Common myeloid progenitor, CD34-positive (primary cell): ENCODE measurements at regions not wholly inside any gene's neighbourhood (a gene's known extent, or its start where the extent isn't known, plus 50 kb on each side); places are given as distances from the start of the nearest gene placed in this dataset.

ENCODE experiments used
- CTCF ChIA-PET: fragments of 350-600 bp; sonication (Branson Sonifier 250); formaldehyde crosslinking; loops from one replicate; lab custom pipeline; 2021; ENCODE audit warnings: antibody characterized with exemption; lab: Charles Lee
- POLR2A ChIA-PET: fragments of 350-600 bp; sonication (Branson Sonifier 250); formaldehyde crosslinking; loops from one replicate; lab custom pipeline; 2021; ENCODE audit warnings: antibody characterized with exemption; lab: Charles Lee
- DNase-seq, 3 donors: peaks; one replicate each; pipeline versions ENCODE4 v3.0.0 to v3.0.0-alpha.2; 2013
- H3K27ac ChIP-seq, 2 experiments: 1 replicate in 1 of 2; 2 replicates in 1 of 2; pipeline ENCODE4 v1.7.0; 2013; ENCODE audit warnings: inconsistent platforms in 2 of 2, low read length in 2 of 2, mild to moderate bottlenecking in 2 of 2, low read depth in 1 of 2, moderate library complexity in 1 of 2; ENCODE audit not compliant: severe bottlenecking in 2 of 2, insufficient read depth in 1 of 2, poor library complexity in 1 of 2
- H3K27me3 ChIP-seq, 5 experiments: replicated peaks in 2 of 5; 1 replicate in 3 of 5; 2 replicates in 2 of 5; pipeline versions ENCODE4 v1.6.1 to v1.7.0; 2013; ENCODE audit warnings: low read length in 4 of 5, mild to moderate bottlenecking in 2 of 5, moderate library complexity in 2 of 5, inconsistent platforms in 1 of 5; ENCODE audit not compliant: insufficient read depth in 5 of 5, control insufficient read depth in 4 of 5
- H3K36me3 ChIP-seq, 4 experiments: 1 replicate in 2 of 4; 2 replicates in 2 of 4; pipeline versions ENCODE4 v1.6.1 to v1.7.0; 2013; ENCODE audit warnings: low read length in 3 of 4, control low read depth in 1 of 4, mild to moderate bottlenecking in 1 of 4; ENCODE audit not compliant: control insufficient read depth in 4 of 4, insufficient read depth in 4 of 4
- H3K4me1 ChIP-seq, 4 experiments: 1 replicate in 3 of 4; 2 replicates in 1 of 4; pipeline versions ENCODE4 v1.6.1 to v1.7.1; 2013; ENCODE audit warnings: low read length in 3 of 4, mild to moderate bottlenecking in 3 of 4, control low read depth in 1 of 4, inconsistent platforms in 1 of 4, moderate library complexity in 1 of 4; ENCODE audit not compliant: control insufficient read depth in 4 of 4, insufficient read depth in 4 of 4; ENCODE audit errors: control extremely low read depth in 1 of 4
- H3K4me3 ChIP-seq, 7 experiments: 1 replicate in 4 of 7; 2 replicates in 3 of 7; pipeline versions ENCODE4 v1.5.1 to v1.7.0; 2013; ENCODE audit warnings: mild to moderate bottlenecking in 7 of 7, low read length in 6 of 7, moderate library complexity in 6 of 7, inconsistent platforms in 2 of 7, low read depth in 2 of 7, control low read depth in 1 of 7; ENCODE audit not compliant: insufficient read depth in 4 of 7, control insufficient read depth in 1 of 7; ENCODE audit errors: extremely low read depth in 1 of 7
- H3K9me3 ChIP-seq, 5 experiments: 1 replicate in 4 of 5; 2 replicates in 1 of 5; pipeline versions ENCODE4 v1.6.1 to v1.7.1; 2013; ENCODE audit warnings: low read length in 4 of 5, mild to moderate bottlenecking in 2 of 5, inconsistent platforms in 1 of 5, low read depth in 1 of 5, moderate library complexity in 1 of 5; ENCODE audit not compliant: control insufficient read depth in 4 of 5, insufficient read depth in 2 of 5; ENCODE audit errors: control extremely low read depth in 1 of 5
- WGBS: methylation state at CpG from one replicate; pipeline ENCODE4 v1.1.5; 2013; ENCODE audit not compliant: insufficient coverage; 5-methylcytosine and 5-hydroxymethylcytosine counted together

GRCh38 chr4:134753390-134753789 is 551.8 kb upstream of the PABPC4L start:
- H3K9me3 ChIP-seq, result no peaks in the 10 kb centered on the region
- no peaks in the 10 kb centered on the region for H3K4me1 ChIP-seq
- H3K27ac ChIP-seq, result no peak overlapping the region
- no peak overlapping the region for H3K4me3 ChIP-seq
- CTCF ChIA-PET, result no interaction called here
- H3K27me3 ChIP-seq, result no peaks in the 10 kb centered on the region
- POLR2A ChIA-PET, result no interaction called here
- no peaks in the 10 kb centered on the region for H3K36me3 ChIP-seq
- no peak for DNase-seq
- no CpG with 5 or more reads among the region's 1 CpG for WGBS

- WGBS, result no CpG with 5 or more reads among the region's 6 CpGs
- POLR2A ChIA-PET, result no interaction called here
- H3K4me3 ChIP-seq, result no peak overlapping the region
- no peak for DNase-seq
- no peaks in the 10 kb centered on the region for H3K36me3 ChIP-seq
- no peak overlapping the region for H3K27ac ChIP-seq
- H3K27me3 ChIP-seq, result no peaks in the 10 kb centered on the region
- CTCF ChIA-PET, result no interaction called here
- H3K9me3 ChIP-seq, result no peaks in the 10 kb centered on the region
- no peaks in the 10 kb centered on the region for H3K4me1 ChIP-seq
These were observed 545.7 kb upstream of the PABPC4L start for GRCh38 chr4:134747108-134747805.

GRCh38 chr4:134740290-134740689 is 538.7 kb upstream of the PABPC4L start:
- no peaks in the 10 kb centered on the region for H3K27me3 ChIP-seq
- ChIA-PET POLR2A (no interaction called here), CTCF (no interaction called here)
- no peak overlapping the region for H3K4me3 ChIP-seq
- no peaks in the 10 kb centered on the region for H3K9me3 ChIP-seq
- no peaks in the 10 kb centered on the region for H3K4me1 ChIP-seq
- no peak for DNase-seq
- WGBS, result no CpG with 5 or more reads among the region's 1 CpG
- no peak overlapping the region for H3K27ac ChIP-seq
- H3K36me3 ChIP-seq, result no peaks in the 10 kb centered on the region

- CTCF ChIA-PET, result no interaction called here
- no peak overlapping the region for H3K4me3 ChIP-seq
- no peak overlapping the region for H3K27ac ChIP-seq
- H3K36me3 ChIP-seq, result no peaks in the 10 kb centered on the region
- no peaks in the 10 kb centered on the region for H3K9me3 ChIP-seq
- H3K4me1 ChIP-seq, result no peaks in the 10 kb centered on the region
- WGBS, result no CpG with 5 or more reads among the region's 3 CpGs
- H3K27me3 ChIP-seq, result no peaks in the 10 kb centered on the region
- POLR2A ChIA-PET, result no interaction called here
- DNase-seq, result no peak
These were observed 534.3 kb upstream of the PABPC4L start for GRCh38 chr4:134735901-134736300.

- Histone ChIP-seq H3K9me3 (no peaks in the 10 kb centered on the region), H3K36me3 (no peaks in the 10 kb centered on the region), H3K4me3 (no peak overlapping the region), H3K27ac (no peak overlapping the region), H3K27me3 (no peaks in the 10 kb centered on the region), H3K4me1 (no peaks in the 10 kb centered on the region)
- CTCF ChIA-PET, result no interaction called here
- no peak for DNase-seq
- POLR2A ChIA-PET, result no interaction called here
- no CpG with 5 or more reads among the region's 2 CpGs for WGBS
These were observed 526.1 kb upstream of the PABPC4L start for GRCh38 chr4:134727696-134728095.

GRCh38 chr4:134722306-134722705 is 520.7 kb upstream of the PABPC4L start:
- no peak for DNase-seq
- no peaks in the 10 kb centered on the region for H3K36me3 ChIP-seq
- no peaks in the 10 kb centered on the region for H3K9me3 ChIP-seq
- ChIA-PET POLR2A (no interaction called here), CTCF (no interaction called here)
- no CpG with 5 or more reads among the region's 1 CpG for WGBS
- no peak overlapping the region for H3K4me3 ChIP-seq
- H3K27ac ChIP-seq, result no peak overlapping the region
- no peaks in the 10 kb centered on the region for H3K27me3 ChIP-seq
- no peaks in the 10 kb centered on the region for H3K4me1 ChIP-seq

- DNase-seq, result no peak
- ChIA-PET CTCF (no interaction called here), POLR2A (no interaction called here)
- no peaks in the 10 kb centered on the region for H3K4me1 ChIP-seq
- H3K27ac ChIP-seq, result no peak overlapping the region
- H3K36me3 ChIP-seq, result no peaks in the 10 kb centered on the region
- H3K9me3 ChIP-seq, result no peaks in the 10 kb centered on the region
- no peak overlapping the region for H3K4me3 ChIP-seq
- no CpG with 5 or more reads among the region's 1 CpG for WGBS
- no peaks in the 10 kb centered on the region for H3K27me3 ChIP-seq
These were observed 518.4 kb upstream of the PABPC4L start for GRCh38 chr4:134720030-134720429.
